ENCODE measurements at regions not wholly inside any gene's neighbourhood (a gene's known extent, or its start where the extent isn't known, plus 50 kb on each side); places are given as distances from the start of the nearest gene placed in this dataset.

GRCh38 chr5:174380311-174380710, 334.8 kb downstream of the NSG2 start:
- DNase-seq, result no peak

DNA sequence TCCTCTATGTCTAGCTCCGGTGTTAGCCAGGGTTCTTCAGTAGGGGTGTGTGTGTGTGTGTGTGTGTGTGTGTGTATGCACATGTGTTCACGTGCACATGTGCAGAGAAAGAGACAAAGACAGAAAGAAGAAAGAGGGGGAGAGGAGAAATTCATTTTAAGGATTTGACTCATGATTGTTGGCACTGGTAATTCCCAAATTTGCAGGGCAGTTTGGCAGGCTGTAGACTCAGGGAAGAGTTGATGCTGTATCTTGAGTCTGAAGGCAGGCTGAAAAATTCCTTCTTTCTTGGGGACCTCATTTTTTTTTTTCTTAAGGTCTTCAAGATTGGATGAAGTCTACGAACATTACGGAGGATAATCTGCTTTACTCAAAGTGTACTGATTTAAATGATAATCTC, 335.7 kb downstream of the NSG2 start:
- no peak for DNase-seq

DNA sequence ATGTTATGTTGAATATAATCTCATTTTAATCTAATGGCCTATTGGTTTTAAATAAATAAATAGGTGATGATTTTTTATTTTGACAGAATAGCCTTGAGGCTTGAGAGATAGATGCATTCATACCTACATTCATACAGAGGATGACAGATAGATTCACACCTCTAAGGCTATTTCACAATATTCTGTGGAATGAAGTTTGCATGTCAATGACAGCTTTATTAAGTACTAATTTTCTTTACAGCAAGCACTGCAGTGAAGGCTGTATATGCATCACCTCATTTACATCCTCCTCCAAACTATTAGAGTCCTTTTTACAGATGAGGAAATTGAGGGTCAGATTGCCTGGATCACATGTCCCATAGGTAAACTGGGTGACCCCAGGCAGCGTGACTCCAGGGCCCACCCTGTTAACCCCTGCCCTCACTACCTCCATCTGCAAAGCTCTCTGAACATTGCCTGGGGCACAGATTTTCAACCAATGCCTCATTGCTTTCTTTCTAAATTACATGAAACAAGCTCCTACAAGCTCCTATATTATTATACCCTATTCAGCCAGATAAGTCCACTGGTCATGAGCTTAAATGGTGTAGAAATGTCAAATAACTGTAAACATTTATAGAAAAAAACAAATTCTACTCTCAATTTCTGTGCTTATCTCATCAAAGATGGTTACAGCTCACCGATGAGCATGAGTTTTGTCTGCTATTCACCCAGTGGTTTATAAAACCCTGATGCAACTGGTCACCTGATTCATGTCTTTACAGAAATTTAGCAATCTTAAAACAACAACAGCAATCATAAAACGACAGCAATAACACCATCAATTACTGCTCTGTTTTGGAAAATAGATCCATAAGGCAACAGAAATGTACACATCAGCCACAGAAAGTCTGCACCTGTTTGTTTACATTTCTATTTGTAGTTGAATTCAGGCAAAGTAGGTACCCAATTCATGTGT, 338.0 kb downstream of the NSG2 start:
- no peak for DNase-seq

DNA sequence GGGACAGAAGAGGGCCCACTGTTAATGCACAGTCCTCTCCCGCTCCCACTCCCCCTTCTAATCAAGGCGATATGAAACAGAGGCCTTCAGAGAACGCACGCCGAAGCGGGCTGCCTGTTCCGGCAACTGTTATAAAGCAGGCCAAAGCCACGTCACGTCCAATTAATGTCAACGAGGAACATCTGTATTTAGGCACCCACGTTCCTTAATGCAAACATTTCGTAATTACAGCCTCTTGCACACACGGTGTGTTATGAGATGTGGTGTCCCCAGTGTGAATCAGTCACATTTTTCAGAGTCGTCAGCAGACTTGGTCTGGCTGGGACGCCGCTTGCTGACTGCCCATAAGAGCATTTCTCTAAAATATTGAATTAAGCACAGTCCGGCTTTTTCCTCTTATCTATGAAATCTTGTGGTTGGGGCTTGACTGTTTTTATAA, 339.0 kb downstream of the NSG2 start:
- no peak for DNase-seq

- DNase-seq, result no peak
Observed at GRCh38 chr5:174386306-174386705, 338.1 kb upstream of the MSX2 start.

DNA sequence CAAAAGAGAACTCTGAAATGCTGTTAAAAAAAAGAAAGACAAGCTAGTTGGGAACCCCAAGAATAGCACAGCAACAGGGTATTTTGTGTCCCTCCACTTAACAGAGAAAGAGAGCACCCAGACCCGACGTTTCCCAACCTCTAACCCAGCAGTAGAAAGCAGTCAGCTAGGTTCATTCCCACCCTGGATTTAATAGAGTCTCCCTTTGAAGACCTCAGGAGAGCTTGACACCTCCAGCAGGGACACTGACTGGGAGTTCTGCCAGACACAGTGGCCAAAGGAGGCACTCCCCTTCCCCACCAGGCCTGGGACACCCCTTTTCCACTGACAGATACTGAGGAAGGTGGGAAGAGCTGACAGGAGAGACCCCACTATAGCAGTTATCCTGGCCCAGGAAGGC, 337.5 kb upstream of the MSX2 start:
- DNase-seq, result no peak

GRCh38 chr5:174387448-174387847, 336.9 kb upstream of the MSX2 start:
- DNase-seq, result no peak

DNA sequence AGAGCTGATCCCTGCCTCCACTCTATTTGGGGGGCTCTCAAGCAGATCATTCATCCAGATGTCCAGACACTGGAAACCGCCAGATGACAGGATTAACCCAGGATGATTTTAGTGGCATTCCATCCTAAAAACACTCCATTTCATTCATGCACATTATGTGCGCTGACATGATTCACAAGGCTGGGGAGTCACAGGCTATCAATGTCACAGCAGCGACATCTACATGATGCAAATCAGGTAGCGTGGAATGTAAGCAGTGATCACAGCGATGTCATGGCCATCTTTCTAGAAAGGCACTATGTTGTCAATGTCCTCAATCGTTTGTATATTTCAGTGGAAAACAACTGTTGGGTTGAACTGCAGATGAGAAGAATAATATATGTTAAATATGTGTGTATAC, 331.5 kb upstream of the MSX2 start:
- no peak for DNase-seq

DNA sequence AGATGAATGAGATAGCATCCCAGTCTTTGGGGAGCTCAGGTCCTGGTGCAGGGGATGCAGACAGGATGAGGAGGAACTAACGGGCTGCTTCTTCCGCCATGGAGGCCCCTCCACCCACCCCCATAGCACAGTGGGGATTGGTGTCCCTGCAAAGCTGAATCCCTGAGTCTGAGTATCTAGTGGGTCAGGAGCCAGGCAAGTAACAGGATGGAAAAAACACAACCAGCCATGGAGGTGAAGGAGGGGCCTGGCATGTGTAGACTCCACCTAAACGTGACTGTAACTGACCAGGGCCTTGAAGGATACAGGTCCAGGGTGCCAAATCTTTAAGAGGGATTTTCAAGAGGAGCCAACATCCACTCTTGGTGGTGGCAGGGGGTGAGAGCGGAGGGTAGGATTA, 327.8 kb upstream of the MSX2 start:
- no peak for DNase-seq

DNA sequence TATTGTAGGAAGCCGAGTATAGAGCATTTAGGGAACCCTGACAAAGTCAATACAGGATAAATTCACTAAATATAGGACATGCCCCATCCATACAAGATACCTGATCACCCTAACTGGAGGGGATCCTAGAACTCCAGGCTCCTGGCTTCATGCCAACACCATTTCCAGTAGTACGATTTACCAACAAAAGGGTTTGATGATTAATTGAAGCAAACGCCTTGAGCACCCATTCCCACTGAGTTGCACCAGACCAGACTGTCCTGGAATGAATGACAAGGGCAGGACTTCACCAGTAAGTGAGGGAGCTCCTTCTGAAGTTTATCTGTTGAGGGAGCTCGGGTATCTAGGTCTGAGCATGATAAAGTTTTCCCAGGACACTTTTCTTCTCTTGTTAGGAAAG, 327.2 kb upstream of the MSX2 start:
- no peak for DNase-seq

DNA sequence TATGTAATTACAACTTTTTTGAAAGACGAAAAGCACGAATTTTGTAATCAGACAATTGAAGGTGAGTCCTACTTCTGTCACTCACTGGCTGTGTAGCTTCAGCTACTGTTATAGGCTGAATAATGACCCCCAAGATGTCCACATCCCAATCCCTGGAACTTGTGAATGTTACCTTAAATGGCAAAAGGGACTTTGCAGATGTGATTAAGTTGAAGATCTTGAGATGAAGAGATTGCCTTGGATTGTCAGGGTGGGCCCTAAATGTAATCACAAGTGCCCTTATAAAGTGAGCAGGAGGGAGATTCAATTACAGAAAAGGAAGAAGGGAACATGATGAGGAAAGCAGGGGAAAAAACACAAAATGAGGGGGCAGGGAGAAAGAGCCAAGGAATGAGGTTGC, 326.2 kb upstream of the MSX2 start:
- no peak for DNase-seq

- DNase-seq, result no peak
Observed at GRCh38 chr5:174399411-174399810, 325.0 kb upstream of the MSX2 start.

GRCh38 chr5:174400461-174400860, 323.9 kb upstream of the MSX2 start:
- no peak for DNase-seq

DNA sequence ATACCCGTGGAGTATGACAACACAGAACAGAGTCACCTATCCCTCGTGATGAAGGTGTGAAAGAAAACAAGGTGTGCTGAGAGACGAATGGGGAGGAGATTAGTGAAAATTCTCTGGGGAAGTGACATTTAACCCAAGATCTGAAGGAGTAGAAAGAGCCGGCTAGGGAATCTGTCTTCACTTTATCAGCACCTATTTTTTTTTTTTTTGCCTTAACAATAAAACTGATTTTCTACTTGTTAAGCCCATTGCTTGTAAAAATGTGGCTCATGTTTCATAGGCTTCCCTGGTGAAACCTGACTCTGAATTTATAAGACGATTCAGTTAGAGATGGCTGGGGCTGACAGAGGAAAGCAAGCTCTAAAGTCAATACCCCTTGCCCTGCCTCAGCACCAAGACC, 322.6 kb upstream of the MSX2 start:
- no peak for DNase-seq

- no peak for DNase-seq
Observed at GRCh38 chr5:174402222-174402812, 322.1 kb upstream of the MSX2 start.

- no peak for DNase-seq
Observed at GRCh38 chr5:174404848-174405247, 319.5 kb upstream of the MSX2 start.

DNA sequence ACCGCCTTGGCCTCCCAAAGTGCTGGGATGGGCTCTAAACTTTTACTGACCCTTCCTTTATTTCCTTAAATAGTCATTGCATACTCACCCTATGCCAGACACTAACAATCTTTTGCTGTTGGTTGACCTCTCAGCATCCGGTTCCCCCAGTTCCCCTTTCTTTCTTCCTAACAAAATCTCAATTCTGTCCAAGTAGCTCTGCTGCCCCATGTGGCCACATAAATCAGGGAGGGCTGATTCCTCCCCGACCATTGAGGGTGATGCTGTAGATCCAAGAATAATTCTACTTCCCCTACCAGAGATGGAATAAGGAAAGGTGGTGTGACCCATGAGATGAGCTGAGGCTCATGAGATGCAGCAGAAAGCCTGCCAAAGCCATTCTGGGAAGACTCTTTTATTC, 315.3 kb upstream of the MSX2 start:
- DNase-seq, result no peak

DNA sequence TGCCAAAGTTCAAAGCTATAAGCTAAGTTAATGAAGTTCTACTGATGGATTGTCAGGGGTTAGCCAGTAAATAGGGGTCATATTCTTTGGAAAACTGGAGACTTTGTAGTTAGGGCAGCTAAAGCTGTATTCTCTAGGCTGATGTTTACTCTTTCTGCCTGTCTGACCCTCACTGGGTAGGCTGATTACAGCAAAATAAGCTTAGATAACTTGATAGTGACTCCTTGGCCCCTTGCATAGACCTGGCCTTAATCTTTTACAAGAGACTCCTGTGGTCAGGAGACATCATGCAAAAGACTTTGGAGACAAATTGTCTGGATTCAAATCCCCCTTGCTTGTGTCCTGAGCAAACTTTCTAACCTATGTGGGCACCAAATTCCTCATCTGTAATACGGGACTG, 314.4 kb upstream of the MSX2 start:
- DNase-seq, result no peak

- DNase-seq, result no peak
Observed at GRCh38 chr5:174410716-174411478, 313.5 kb upstream of the MSX2 start.

- no peak for DNase-seq
Observed at GRCh38 chr5:174411479-174411819, 312.9 kb upstream of the MSX2 start.

DNA sequence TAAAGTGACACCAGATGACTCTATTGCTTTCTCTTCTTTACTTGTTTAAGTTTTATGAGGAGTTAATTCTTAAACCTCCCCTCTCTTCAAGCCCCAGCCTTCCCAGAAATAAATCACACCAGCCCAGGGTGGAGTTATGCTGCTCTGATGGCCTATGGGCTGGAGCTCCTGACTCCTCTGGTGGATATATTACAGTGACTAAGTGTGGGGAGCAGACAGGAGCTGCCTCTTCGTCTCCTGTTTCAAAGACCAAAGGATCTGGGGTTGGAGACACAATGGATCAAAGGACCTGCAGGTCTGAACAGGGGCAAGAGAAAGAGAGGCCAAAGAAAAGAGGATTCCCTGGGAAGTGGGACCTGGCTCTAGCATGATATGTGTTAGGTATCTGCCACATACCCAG, 312.0 kb upstream of the MSX2 start:
- DNase-seq, result no peak

- DNase-seq, result no peak
Observed at GRCh38 chr5:174412941-174413340, 311.4 kb upstream of the MSX2 start.

DNA sequence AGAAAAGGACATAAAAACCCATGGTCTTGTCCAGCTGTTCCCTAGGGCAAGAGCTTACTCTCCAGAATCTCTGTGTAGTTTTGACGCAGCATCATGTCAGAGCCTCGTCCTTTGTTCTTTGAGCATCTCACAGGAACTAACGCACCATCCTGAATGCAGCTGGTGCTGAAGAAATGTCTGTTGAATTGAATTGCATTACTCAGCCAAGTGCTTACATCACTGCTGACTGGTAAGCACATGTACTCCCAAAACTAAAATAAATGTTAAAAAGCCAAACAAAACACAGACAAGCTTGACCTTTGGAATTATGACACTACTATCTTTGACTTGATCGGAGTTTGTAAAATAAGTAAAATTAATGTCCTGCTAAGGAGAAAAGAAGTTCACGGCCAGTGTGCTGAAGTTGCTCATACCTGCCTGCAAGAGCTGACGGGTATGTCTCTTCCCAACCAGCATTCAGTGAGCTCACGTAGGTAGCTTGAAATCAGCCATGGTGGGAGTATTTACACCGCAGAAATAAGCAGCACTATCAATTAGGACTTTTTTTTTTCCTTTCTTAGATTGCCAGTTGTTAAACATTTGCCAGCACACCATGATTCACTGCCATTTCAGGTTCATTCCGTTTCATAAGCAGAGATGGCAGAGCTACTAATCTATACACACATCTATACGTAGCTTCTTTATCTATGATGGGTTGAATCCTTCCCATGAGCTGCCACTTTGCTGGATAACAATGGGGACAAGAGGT, 310.6 kb upstream of the MSX2 start:
- no peak for DNase-seq

Measured in NCI-H226 (cell line).